Subcutaneous abdominal adipose tissue (tissue), 5 donors: ENCODE measurements at regions not wholly inside any gene's neighbourhood (a gene's known extent, or its start where the extent isn't known, plus 50 kb on each side); places are given as distances from the start of the nearest gene placed in this dataset.

Source experiments
- H3K27ac ChIP-seq: one replicate; pipeline ENCODE4 v1.7.0; 2013; ENCODE audit warnings: low read depth, mild to moderate bottlenecking, inconsistent platforms, low read length, moderate library complexity
- H3K27me3 ChIP-seq, 5 donors: one replicate each; pipeline ENCODE4 v1.7.0; 2013; ENCODE audit warnings: low read length in 5 of 5, inconsistent platforms in 1 of 5; ENCODE audit not compliant: control insufficient read depth in 5 of 5, insufficient read depth in 4 of 5
- H3K36me3 ChIP-seq, 5 donors: one replicate each; pipeline ENCODE4 v1.7.0; 2013; ENCODE audit warnings: low read length in 5 of 5; ENCODE audit not compliant: control insufficient read depth in 5 of 5, insufficient read depth in 5 of 5
- H3K4me1 ChIP-seq, 5 donors: one replicate each; pipeline ENCODE4 v1.7.0; 2013; ENCODE audit warnings: low read length in 5 of 5, mild to moderate bottlenecking in 3 of 5, moderate library complexity in 1 of 5; ENCODE audit not compliant: control insufficient read depth in 5 of 5, insufficient read depth in 5 of 5
- H3K4me3 ChIP-seq, 5 donors: one replicate each; pipeline ENCODE4 v1.7.0; 2013; ENCODE audit warnings: low read length in 5 of 5, low read depth in 1 of 5
- H3K9ac ChIP-seq, 5 donors: one replicate each; pipeline ENCODE4 v1.7.0; 2013; ENCODE audit warnings: low read length in 5 of 5, mild to moderate bottlenecking in 4 of 5, moderate library complexity in 3 of 5
- H3K9me3 ChIP-seq, 5 donors: one replicate each; pipeline ENCODE4 v1.7.0; 2013; ENCODE audit warnings: low read length in 5 of 5; ENCODE audit not compliant: control insufficient read depth in 5 of 5
- donor health status: healthy.
- donor health status: healthy.
- donor health status: healthy.
- donor health status: healthy.
- donor health status: healthy.

GRCh38 chr1:5005171-5005570 lies 350.8 kb downstream of the AJAP1 start:
- Histone ChIP-seq H3K36me3 (no peaks in the 10 kb centered on the region), H3K27me3 (peaks cover 6 to 14% (median 11%) of the 10 kb centered on the region in 5 donors), H3K27ac (no peak overlapping the region), H3K4me3 (no peak overlapping the region), H3K9me3 (peaks cover 0 to 5% (median 3%) of the 10 kb centered on the region in 5 donors), H3K4me1 (no peaks in the 10 kb centered on the region), H3K9ac (no peak overlapping the region)

DNA sequence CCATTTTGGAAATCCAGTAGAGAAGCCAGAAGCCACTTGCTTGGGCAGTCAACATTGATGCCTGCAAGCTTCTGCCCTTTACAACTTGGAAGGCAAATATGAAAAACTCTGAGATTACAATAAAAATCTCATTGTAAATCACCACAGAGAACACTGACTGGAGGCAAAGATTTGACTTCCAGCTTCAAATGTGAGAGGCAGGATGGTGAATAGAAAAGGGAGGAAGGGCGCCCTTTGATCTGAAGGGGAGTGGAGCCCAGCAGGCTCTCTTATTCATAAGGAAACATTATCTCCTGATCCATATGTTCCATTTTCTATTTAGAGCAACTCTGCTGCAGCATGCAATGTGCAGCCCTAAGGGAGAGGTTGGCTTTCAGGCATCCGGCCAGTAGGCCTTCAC lies 348.3 kb downstream of the AJAP1 start:
- H3K27ac ChIP-seq = no peak overlapping the region
- H3K4me3 ChIP-seq = no peak overlapping the region
- no peaks in the 10 kb centered on the region for H3K4me1 ChIP-seq
- H3K27me3 ChIP-seq = peaks cover 0 to 9% (median 2%) of the 10 kb centered on the region in 5 donors
- no peaks in the 10 kb centered on the region for H3K36me3 ChIP-seq
- no peak overlapping the region for H3K9ac ChIP-seq
- peaks cover 0 to 5% (median 3%) of the 10 kb centered on the region in 5 donors for H3K9me3 ChIP-seq

DNA sequence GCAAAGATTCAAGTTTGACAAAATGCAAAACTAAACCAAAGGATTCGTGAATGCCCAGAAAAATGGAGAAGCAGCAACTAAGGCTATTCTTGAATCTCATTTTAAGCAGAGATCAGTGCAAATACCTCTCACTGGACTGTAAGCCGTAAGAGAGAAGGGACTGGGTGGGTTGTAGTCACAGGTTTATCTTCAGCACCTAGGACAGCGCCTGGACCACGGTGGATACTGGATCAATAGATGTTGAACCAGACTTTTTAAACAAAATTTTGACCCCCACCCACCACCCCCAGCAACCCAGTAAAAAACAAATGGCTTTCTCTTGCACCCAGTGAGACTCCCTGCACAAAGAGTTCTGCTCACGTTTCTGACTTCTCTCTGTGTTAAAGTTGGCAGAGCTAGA lies 347.1 kb downstream of the AJAP1 start:
- Histone ChIP-seq H3K9me3 (peaks cover 0 to 5% (median 3%) of the 10 kb centered on the region in 5 donors), H3K27me3 (peaks cover 0 to 9% (median 2%) of the 10 kb centered on the region in 5 donors), H3K9ac (no peak overlapping the region), H3K27ac (no peak overlapping the region), H3K4me3 (no peak overlapping the region), H3K4me1 (no peaks in the 10 kb centered on the region), H3K36me3 (no peaks in the 10 kb centered on the region)

GRCh38 chr1:4986306-4986705 lies 331.9 kb downstream of the AJAP1 start:
- H3K9me3 ChIP-seq = peaks cover 0 to 12% (median 8%) of the 10 kb centered on the region in 5 donors
- H3K36me3 ChIP-seq = no peaks in the 10 kb centered on the region
- H3K4me1 ChIP-seq = no peaks in the 10 kb centered on the region
- H3K4me3 ChIP-seq = no peak overlapping the region
- H3K9ac ChIP-seq = no peak overlapping the region
- H3K27ac ChIP-seq = no peak overlapping the region
- peaks cover 0 to 8% (median 6%) of the 10 kb centered on the region in 5 donors for H3K27me3 ChIP-seq

DNA sequence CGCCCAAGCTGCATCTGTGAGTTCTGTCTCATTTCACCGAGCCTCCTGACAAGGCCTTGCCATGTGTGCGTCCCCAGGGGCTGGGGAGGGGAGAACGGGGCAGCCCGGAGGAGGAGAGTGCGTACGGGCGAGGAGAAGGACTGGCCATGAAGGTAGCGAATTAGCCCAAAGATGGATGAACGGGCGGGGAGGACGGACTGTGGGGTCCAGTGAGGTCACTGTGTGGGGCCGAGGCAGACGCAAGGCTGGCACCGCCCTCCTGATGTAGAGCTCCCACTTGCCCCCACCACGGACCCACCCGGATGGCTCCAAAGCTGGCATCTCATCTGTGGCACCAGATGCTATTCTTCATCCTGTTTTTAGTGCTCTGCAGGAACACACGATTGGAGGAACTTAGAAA lies 330.4 kb downstream of the AJAP1 start:
- H3K27me3 ChIP-seq = peaks cover 0 to 9% (median 7%) of the 10 kb centered on the region in 5 donors
- no peak overlapping the region for H3K9ac ChIP-seq

DNA sequence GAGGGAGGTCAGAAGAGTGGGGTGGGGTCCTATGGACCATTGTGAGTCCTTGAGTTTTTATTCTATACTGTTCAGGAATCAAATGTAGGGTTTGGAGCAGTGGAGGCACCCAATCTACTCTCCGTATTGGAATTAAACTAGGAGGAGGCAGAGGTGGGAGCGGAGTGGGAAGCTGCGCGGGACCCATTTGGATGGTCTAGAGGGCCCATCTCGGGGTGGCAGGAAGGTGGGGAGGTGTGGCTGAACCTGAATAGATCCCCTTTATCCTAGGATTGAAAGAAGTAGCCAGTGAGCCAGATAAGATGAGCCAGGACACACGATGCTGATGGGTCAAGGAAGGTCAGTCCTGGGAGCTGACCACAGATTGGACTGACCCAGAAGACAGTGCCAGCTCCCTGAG lies 325.8 kb downstream of the AJAP1 start:
- H3K4me1 ChIP-seq = no peaks in the 10 kb centered on the region
- H3K4me3 ChIP-seq = no peak overlapping the region
- no peak overlapping the region for H3K9ac ChIP-seq
- no peak overlapping the region for H3K27ac ChIP-seq
- no peaks in the 10 kb centered on the region for H3K36me3 ChIP-seq
- peaks cover 0 to 12% (median 8%) of the 10 kb centered on the region in 5 donors for H3K9me3 ChIP-seq
- H3K27me3 ChIP-seq = peaks cover 0 to 24% (median under 1%) of the 10 kb centered on the region in 5 donors

More for the DNA sequence above, 330.4 kb downstream of the AJAP1 start:
- Histone ChIP-seq H3K27ac (no peak overlapping the region), H3K4me1 (no peaks in the 10 kb centered on the region), H3K36me3 (no peaks in the 10 kb centered on the region), H3K4me3 (no peak overlapping the region), H3K9me3 (peaks cover 0 to 12% (median 8%) of the 10 kb centered on the region in 5 donors)

DNA sequence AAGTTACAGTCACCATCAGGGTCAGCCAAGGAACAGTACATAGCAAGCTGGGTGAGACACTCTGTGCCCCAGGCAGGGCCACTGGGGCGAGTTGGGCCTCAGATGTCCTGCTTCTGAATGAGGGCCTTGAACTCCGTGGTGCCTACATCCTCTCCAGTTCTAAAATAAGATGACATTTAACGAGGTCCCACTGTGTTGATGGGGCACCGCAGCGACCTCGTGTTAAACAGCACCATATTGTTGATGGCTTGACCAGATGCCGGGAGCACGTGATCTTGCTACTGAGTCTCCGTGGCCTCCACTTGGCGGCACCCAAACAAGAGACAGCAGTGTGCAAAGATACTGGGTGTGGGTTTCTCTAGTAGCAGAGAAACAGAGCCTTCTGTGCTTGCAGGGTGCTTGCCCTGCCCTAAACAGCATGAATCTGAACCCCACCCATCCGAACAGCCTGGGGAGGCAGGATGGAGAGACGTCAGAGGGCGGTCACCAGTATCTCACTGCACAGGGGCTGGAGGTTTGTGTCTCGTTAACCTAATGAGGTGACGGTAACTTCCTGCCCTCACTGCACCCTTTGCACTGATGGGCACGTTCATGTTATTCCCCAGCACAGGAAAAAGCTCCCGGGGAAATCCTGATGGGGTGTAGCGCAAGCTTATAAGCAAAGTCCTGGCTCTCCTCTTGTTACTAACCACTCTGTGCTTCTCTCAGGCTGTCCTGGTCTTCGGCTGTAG lies 324.4 kb downstream of the AJAP1 start:
- Histone ChIP-seq H3K4me3 (no peak overlapping the region), H3K9ac (no peak overlapping the region), H3K9me3 (peaks cover 0 to 5% (median 4%) of the 10 kb centered on the region in 5 donors), H3K4me1 (no peaks in the 10 kb centered on the region), H3K27ac (no peak overlapping the region), H3K36me3 (no peaks in the 10 kb centered on the region), H3K27me3 (peaks cover 0 to 20% (median 0%) of the 10 kb centered on the region in 5 donors)

DNA sequence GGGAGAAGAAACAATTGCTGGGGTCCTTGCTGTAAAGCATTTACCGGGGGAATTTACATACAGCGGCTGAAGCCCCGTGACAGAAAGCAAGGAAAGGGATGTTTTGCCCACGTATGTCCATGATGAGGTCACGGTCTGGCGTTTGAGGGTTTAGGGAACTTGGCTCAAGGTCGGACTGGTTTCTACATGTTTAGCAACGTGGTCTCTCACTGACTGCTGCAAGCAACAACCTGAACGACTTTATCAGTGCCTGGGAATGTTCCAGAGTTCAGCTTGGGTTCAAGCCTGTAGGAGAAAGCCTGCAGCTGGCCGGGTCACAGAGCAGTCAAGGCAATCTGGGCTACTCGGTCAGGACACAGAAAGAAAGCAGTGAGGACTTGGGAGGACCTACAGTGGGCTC lies 323.3 kb downstream of the AJAP1 start:
- peaks cover 0 to 20% (median 5%) of the 10 kb centered on the region in 5 donors for H3K27me3 ChIP-seq
- H3K4me1 ChIP-seq = no peaks in the 10 kb centered on the region
- no peak overlapping the region for H3K27ac ChIP-seq
- no peak overlapping the region for H3K4me3 ChIP-seq
- H3K36me3 ChIP-seq = no peaks in the 10 kb centered on the region
- H3K9me3 ChIP-seq = no peaks in the 10 kb centered on the region
- H3K9ac ChIP-seq = no peak overlapping the region

GRCh38 chr1:4976859-4977440 lies 322.5 kb downstream of the AJAP1 start:
- H3K27me3 ChIP-seq = peaks cover 0 to 20% (median 5%) of the 10 kb centered on the region in 5 donors
- no peaks in the 10 kb centered on the region for H3K36me3 ChIP-seq
- no peaks in the 10 kb centered on the region for H3K4me1 ChIP-seq
- no peak overlapping the region for H3K4me3 ChIP-seq
- no peaks in the 10 kb centered on the region for H3K9me3 ChIP-seq
- no peak overlapping the region for H3K27ac ChIP-seq
- H3K9ac ChIP-seq = no peak overlapping the region

DNA sequence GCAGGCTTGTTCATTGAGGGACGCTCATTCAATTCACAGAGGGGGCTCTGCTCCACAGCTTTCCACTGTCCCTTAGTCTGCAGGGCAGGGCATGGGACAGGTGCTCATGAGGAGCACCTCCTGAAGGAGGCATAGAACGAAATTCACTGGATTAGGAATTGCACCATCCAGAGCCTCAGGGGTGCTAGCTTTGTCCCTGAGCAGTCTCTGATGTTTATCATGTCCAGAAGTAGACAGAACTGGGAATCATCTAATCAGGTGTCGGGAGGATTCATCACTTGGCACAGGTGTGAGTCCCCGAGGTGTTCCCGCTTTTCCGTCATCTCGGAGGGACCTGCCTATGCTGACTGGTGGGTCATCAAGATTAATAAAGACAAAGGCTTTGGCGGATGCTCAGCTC lies 321.4 kb downstream of the AJAP1 start:
- Histone ChIP-seq H3K9me3 (no peaks in the 10 kb centered on the region), H3K4me1 (no peaks in the 10 kb centered on the region), H3K36me3 (no peaks in the 10 kb centered on the region), H3K4me3 (no peak overlapping the region), H3K27me3 (peaks cover 0 to 20% (median 5%) of the 10 kb centered on the region in 5 donors), H3K27ac (no peak overlapping the region), H3K9ac (no peak overlapping the region)
